Right lobe of liver (tissue), 4 donors: ENCODE measurements at regions not wholly inside any gene's neighbourhood (a gene's known extent, or its start where the extent isn't known, plus 50 kb on each side); places are given as distances from the start of the nearest gene placed in this dataset.

Source experiments
- CTCF ChIP-seq, 4 donors: fragments of 200-600 bp in 3 of 4; fragments of 450-650 bp in 1 of 4; IDR thresholded peaks; one replicate each; pipeline versions ENCODE4 v1.5.1 to v1.8.0; 2016 to 2022; ENCODE audit warnings: antibody characterized with exemption in 4 of 4, mild to moderate bottlenecking in 2 of 4
- POLR2A ChIP-seq: fragments of 450-650 bp; IDR thresholded peaks from one replicate; pipeline ENCODE4 v1.6.1; 2017; ENCODE audit warnings: antibody characterized with exemption, mild to moderate bottlenecking
- donor health status: DM: no; HTN: no; CAD: no.
- donor health status: DM: no; HTN: no; CAD: no.
- donor health status: DM: no; HTN: yes; CAD: no.

GRCh38 chr5:26023361-26023760, 1015.0 kb downstream of the CDH9 start:
- no peak for TF ChIP-seq CTCF (IDR thresholded peaks at IDR 0.05)
- TF ChIP-seq POLR2A = no peak
